ENCODE measurements at regions not wholly inside any gene's neighbourhood (a gene's known extent, or its start where the extent isn't known, plus 50 kb on each side); places are given as distances from the start of the nearest gene placed in this dataset.
"Not testable (repeated sequence)": the region's sequence is repeated elsewhere in the genome, so short reads cannot be mapped to it uniquely, and the experiment has no call there.

GRCh38 chr6:112448786-112449185 lies 101.7 kb downstream of the RFPL4B start:
- H2BK12ac ChIP-seq (ENCODE audit: low read length in 2 of 2); H4K8ac ChIP-seq (ENCODE audit: low read length); H3K4ac ChIP-seq (ENCODE audit: low read depth in 1 of 2, low read length in 2 of 2); H3K9ac ChIP-seq (ENCODE audit: low read length); H3K27me3 ChIP-seq (ENCODE audit: control insufficient read depth in 1 of 2, insufficient read depth in 1 of 2, low read length in 2 of 2); H2AFZ ChIP-seq (ENCODE audit: low read depth, low read length); H3K4me1 ChIP-seq (ENCODE audit: control insufficient read depth, insufficient read depth, low read depth, low read length); DNase-seq; H3K4me3 ChIP-seq (ENCODE audit: insufficient read depth in 1 of 2, low read depth in 1 of 2, low read length in 2 of 2); H2BK120ac ChIP-seq (ENCODE audit: low read depth, low read length); H3K23ac ChIP-seq (ENCODE audit: low read length in 2 of 2); H3K36me3 ChIP-seq (ENCODE audit: control insufficient read depth in 1 of 2, insufficient read depth in 2 of 2, low read depth in 1 of 2, low read length in 2 of 2); H3K14ac ChIP-seq (ENCODE audit: low read length in 2 of 2); H3K27ac ChIP-seq (ENCODE audit: low read length, poor library complexity, severe bottlenecking); H3K18ac ChIP-seq (ENCODE audit: low read depth in 1 of 2, low read length in 2 of 2); H2AK5ac ChIP-seq (ENCODE audit: low read length, severe bottlenecking); H3K79me1 ChIP-seq (replicated peaks; ENCODE audit: low read length, poor library complexity, severe bottlenecking); H4K91ac ChIP-seq (ENCODE audit: low read length); H2BK5ac ChIP-seq (ENCODE audit: low read depth, low read length, poor library complexity, severe bottlenecking); H2BK15ac ChIP-seq (ENCODE audit: low read depth, poor library complexity, severe bottlenecking); H3K4me2 ChIP-seq (ENCODE audit: low read length, poor library complexity, severe bottlenecking): not testable (repeated sequence)
- H3K9me3 ChIP-seq (ENCODE audit: control insufficient read depth, low read length), result peaks cover 23% of the 10 kb centered on the region
- 94% methylated on average over 2 of the region's 3 CpGs for WGBS

- no peak for DNase-seq
- Histone ChIP-seq H3K18ac (ENCODE audit: low read depth in 1 of 2, low read length in 2 of 2) (no peak overlapping the region), H2BK12ac (ENCODE audit: low read length in 2 of 2) (no peak overlapping the region), H3K4me1 (ENCODE audit: control insufficient read depth, insufficient read depth, low read depth, low read length) (no peaks in the 10 kb centered on the region), H2BK120ac (ENCODE audit: low read depth, low read length) (no peak overlapping the region), H2AFZ (ENCODE audit: low read depth, low read length) (no peak overlapping the region), H3K27ac (ENCODE audit: low read length, poor library complexity, severe bottlenecking) (no peak overlapping the region), H2BK15ac (ENCODE audit: low read depth, poor library complexity, severe bottlenecking) (no peak overlapping the region), H2AK5ac (ENCODE audit: low read length, severe bottlenecking) (no peak overlapping the region), H3K14ac (ENCODE audit: low read length in 2 of 2) (no peak overlapping the region), H3K36me3 (ENCODE audit: control insufficient read depth in 1 of 2, insufficient read depth in 2 of 2, low read depth in 1 of 2, low read length in 2 of 2) (no peaks in the 10 kb centered on the region), H3K9ac (ENCODE audit: low read length) (no peak overlapping the region), H3K4me2 (ENCODE audit: low read length, poor library complexity, severe bottlenecking) (no peak overlapping the region), H3K79me1 (replicated peaks; ENCODE audit: low read length, poor library complexity, severe bottlenecking) (no peaks in the 10 kb centered on the region), H3K27me3 (ENCODE audit: control insufficient read depth in 1 of 2, insufficient read depth in 1 of 2, low read length in 2 of 2) (no peaks in the 10 kb centered on the region), H2BK5ac (ENCODE audit: low read depth, low read length, poor library complexity, severe bottlenecking) (no peak overlapping the region), H3K4me3 (ENCODE audit: insufficient read depth in 1 of 2, low read depth in 1 of 2, low read length in 2 of 2) (no peak overlapping the region), H4K8ac (ENCODE audit: low read length) (no peak overlapping the region), H3K4ac (ENCODE audit: low read depth in 1 of 2, low read length in 2 of 2) (no peak overlapping the region), H4K91ac (ENCODE audit: low read length) (no peak overlapping the region), H3K23ac (ENCODE audit: low read length in 2 of 2) (no peak overlapping the region), H3K9me3 (ENCODE audit: control insufficient read depth, low read length) (peaks cover 23% of the 10 kb centered on the region)
Measured at GRCh38 chr6:112450663-112451062, 103.5 kb downstream of the RFPL4B start.

GRCh38 chr6:112457886-112458285 lies 110.8 kb downstream of the RFPL4B start:
- no peak overlapping the region for H3K4ac ChIP-seq (ENCODE audit: low read depth in 1 of 2, low read length in 2 of 2)
- H2AFZ ChIP-seq (ENCODE audit: low read depth, low read length), result no peak overlapping the region
- H4K8ac ChIP-seq (ENCODE audit: low read length), result no peak overlapping the region
- H3K9ac ChIP-seq (ENCODE audit: low read length), result no peak overlapping the region
- H3K4me3 ChIP-seq (ENCODE audit: insufficient read depth in 1 of 2, low read depth in 1 of 2, low read length in 2 of 2), result no peak overlapping the region
- no peak overlapping the region for H2BK5ac ChIP-seq (ENCODE audit: low read depth, low read length, poor library complexity, severe bottlenecking)
- H3K27ac ChIP-seq (ENCODE audit: low read length, poor library complexity, severe bottlenecking), result no peak overlapping the region
- H4K91ac ChIP-seq (ENCODE audit: low read length), result no peak overlapping the region
- no peak overlapping the region for H2BK120ac ChIP-seq (ENCODE audit: low read depth, low read length)
- H3K14ac ChIP-seq (ENCODE audit: low read length in 2 of 2), result no peak overlapping the region
- no peaks in the 10 kb centered on the region for H3K36me3 ChIP-seq (ENCODE audit: control insufficient read depth in 1 of 2, insufficient read depth in 2 of 2, low read depth in 1 of 2, low read length in 2 of 2)
- no peak overlapping the region for H3K18ac ChIP-seq (ENCODE audit: low read depth in 1 of 2, low read length in 2 of 2)
- H3K4me1 ChIP-seq (ENCODE audit: control insufficient read depth, insufficient read depth, low read depth, low read length), result no peaks in the 10 kb centered on the region
- no peak overlapping the region for H2AK5ac ChIP-seq (ENCODE audit: low read length, severe bottlenecking)
- H2BK12ac ChIP-seq (ENCODE audit: low read length in 2 of 2), result no peak overlapping the region
- no peak overlapping the region for H3K4me2 ChIP-seq (ENCODE audit: low read length, poor library complexity, severe bottlenecking)
- no peak overlapping the region for H3K23ac ChIP-seq (ENCODE audit: low read length in 2 of 2)
- no peaks in the 10 kb centered on the region for H3K27me3 ChIP-seq (ENCODE audit: control insufficient read depth in 1 of 2, insufficient read depth in 1 of 2, low read length in 2 of 2)
- 100% methylated on average over 1 of the region's 1 CpG for WGBS
- no peak overlapping the region for H2BK15ac ChIP-seq (ENCODE audit: low read depth, poor library complexity, severe bottlenecking)
- H3K79me1 ChIP-seq (replicated peaks; ENCODE audit: low read length, poor library complexity, severe bottlenecking), result no peaks in the 10 kb centered on the region
- DNase-seq, result no peak
- H3K9me3 ChIP-seq (ENCODE audit: control insufficient read depth, low read length), result peaks cover under 1% of the 10 kb centered on the region

- no peaks in the 10 kb centered on the region for H3K79me1 ChIP-seq (replicated peaks; ENCODE audit: low read length, poor library complexity, severe bottlenecking)
- H2AFZ ChIP-seq (ENCODE audit: low read depth, low read length), result no peak overlapping the region
- H3K4me3 ChIP-seq (ENCODE audit: insufficient read depth in 1 of 2, low read depth in 1 of 2, low read length in 2 of 2), result no peak overlapping the region
- no peak overlapping the region for H3K4me2 ChIP-seq (ENCODE audit: low read length, poor library complexity, severe bottlenecking)
- no peak overlapping the region for H3K4ac ChIP-seq (ENCODE audit: low read depth in 1 of 2, low read length in 2 of 2)
- no peaks in the 10 kb centered on the region for H3K27me3 ChIP-seq (ENCODE audit: control insufficient read depth in 1 of 2, insufficient read depth in 1 of 2, low read length in 2 of 2)
- H3K23ac ChIP-seq (ENCODE audit: low read length in 2 of 2), result no peak overlapping the region
- no peaks in the 10 kb centered on the region for H3K9me3 ChIP-seq (ENCODE audit: control insufficient read depth, low read length)
- H2BK5ac ChIP-seq (ENCODE audit: low read depth, low read length, poor library complexity, severe bottlenecking), result no peak overlapping the region
- no peak overlapping the region for H4K91ac ChIP-seq (ENCODE audit: low read length)
- H4K8ac ChIP-seq (ENCODE audit: low read length), result no peak overlapping the region
- 94% methylated on average over 1 of the region's 2 CpGs for WGBS
- H2BK12ac ChIP-seq (ENCODE audit: low read length in 2 of 2), result no peak overlapping the region
- H3K18ac ChIP-seq (ENCODE audit: low read depth in 1 of 2, low read length in 2 of 2), result no peak overlapping the region
- H2BK120ac ChIP-seq (ENCODE audit: low read depth, low read length), result no peak overlapping the region
- no peaks in the 10 kb centered on the region for H3K36me3 ChIP-seq (ENCODE audit: control insufficient read depth in 1 of 2, insufficient read depth in 2 of 2, low read depth in 1 of 2, low read length in 2 of 2)
- no peak overlapping the region for H2AK5ac ChIP-seq (ENCODE audit: low read length, severe bottlenecking)
- H3K27ac ChIP-seq (ENCODE audit: low read length, poor library complexity, severe bottlenecking), result no peak overlapping the region
- no peak overlapping the region for H2BK15ac ChIP-seq (ENCODE audit: low read depth, poor library complexity, severe bottlenecking)
- DNase-seq, result no peak
- H3K4me1 ChIP-seq (ENCODE audit: control insufficient read depth, insufficient read depth, low read depth, low read length), result no peaks in the 10 kb centered on the region
- no peak overlapping the region for H3K14ac ChIP-seq (ENCODE audit: low read length in 2 of 2)
- H3K9ac ChIP-seq (ENCODE audit: low read length), result no peak overlapping the region
Measured at GRCh38 chr6:112459758-112460304, 112.7 kb downstream of the RFPL4B start.

All from mesenchymal stem cell (in vitro differentiated cells and primary cell).